K562 (cell line): ENCODE measurements at regions not wholly inside any gene's neighbourhood (a gene's known extent, or its start where the extent isn't known, plus 50 kb on each side); places are given as distances from the start of the nearest gene placed in this dataset.

Experiments used
- CTCF ChIP-seq, 3 experiments: IDR thresholded peaks in 2 of 3; conservative IDR thresholded peaks in 1 of 3; 2 replicates each; pipeline ENCODE4 v1.5.1; 2011 to 2012; ENCODE audit warnings: low read length in 3 of 3, mild to moderate bottlenecking in 3 of 3, control low read depth in 2 of 3, improper control_type of control experiment in 1 of 3, inconsistent platforms in 1 of 3, low read depth in 1 of 3, mixed read lengths in 1 of 3, moderate library complexity in 1 of 3; ENCODE audit not compliant: insufficient read depth in 2 of 3
- EZH2 ChIP-seq: IDR thresholded peaks from 2 replicates; pipeline ENCODE4 v1.6.1; 2012; ENCODE audit warnings: low read depth, mild to moderate bottlenecking, inconsistent platforms, low read length, borderline replicate concordance
- IRF2 ChIP-seq: sonication (generic); formaldehyde crosslinking; IDR thresholded peaks from 2 replicates; pipeline ENCODE4 v1.8.1; 2022; ENCODE audit warnings: mild to moderate bottlenecking, missing genetic modification reagents
- MAZ ChIP-seq, 2 experiments: fragments of 450-650 bp in 1 of 2; sonication (generic) in 1 of 2; formaldehyde crosslinking; IDR thresholded peaks in 1 of 2; conservative IDR thresholded peaks in 1 of 2; 2 replicates each; pipeline versions ENCODE4 v1.4.0 to v1.5.0; 2020; ENCODE audit warnings: mild to moderate bottlenecking in 1 of 2, missing genetic modification reagents in 1 of 2
- MECOM ChIP-seq: fragments of 250-450 bp; sonication (Bioruptor Pico); IDR thresholded peaks from 2 replicates; pipeline ENCODE4 v1.8.0; 2022; ENCODE audit warnings: inconsistent platforms
- NCOA2 ChIP-seq, 2 experiments: fragments of 450-650 bp; IDR thresholded peaks; 2 replicates each; pipeline ENCODE4 v1.6.1; 2018; ENCODE audit warnings: mild to moderate bottlenecking in 2 of 2, moderate library complexity in 1 of 2; ENCODE audit not compliant: partially characterized antibody in 2 of 2
- POLR2A ChIP-seq: fragments of 450-650 bp; conservative IDR thresholded peaks from 2 replicates; pipeline ENCODE4 v1.6.1; 2016
- RAD21 ChIP-seq, 2 experiments: fragments of 250-450 bp in 1 of 2; fragments of 450-650 bp in 1 of 2; sonication (Bioruptor Pico) in 1 of 2; formaldehyde crosslinking in 1 of 2; IDR thresholded peaks in 1 of 2; conservative IDR thresholded peaks in 1 of 2; 2 replicates each; pipeline versions ENCODE4 v1.4.0 to v1.8.0; 2020 to 2022; ENCODE audit warnings: mild to moderate bottlenecking in 2 of 2, moderate library complexity in 1 of 2
- SIX5 ChIP-seq, 2 experiments: IDR thresholded peaks; 2 replicates each; pipeline ENCODE4 v1.6.1; 2011; ENCODE audit warnings: low read length in 2 of 2, borderline replicate concordance in 1 of 2, low read depth in 1 of 2, mild to moderate bottlenecking in 1 of 2, moderate library complexity in 1 of 2; ENCODE audit not compliant: insufficient read depth in 1 of 2
- SMAD1 ChIP-seq: fragments of 150-350 bp; IDR thresholded peaks from 2 replicates; pipeline ENCODE4 v1.6.1; 2014; ENCODE audit warnings: low read length, low read depth; ENCODE audit not compliant: partially characterized antibody
- USF2 ChIP-seq: sonication (generic); formaldehyde crosslinking; IDR thresholded peaks from 2 replicates; pipeline ENCODE4 v1.5.0; 2020; ENCODE audit warnings: missing genetic modification reagents
- ZBTB26 ChIP-seq: fragments of 450-650 bp; formaldehyde crosslinking; IDR thresholded peaks from 2 replicates; pipeline ENCODE4 v1.4.0; 2022; ENCODE audit warnings: missing genetic modification characterization
- ZNF830 ChIP-seq: fragments of 250-450 bp; sonication (Bioruptor Pico); IDR thresholded peaks from 2 replicates; pipeline ENCODE4 v1.5.0; 2021; ENCODE audit warnings: mild to moderate bottlenecking

- TF ChIP-seq CTCF (IDR thresholded peaks at IDR 0.05 in 2 of 3, conservative IDR thresholded peaks at IDR 0.05 in 1 of 3; ENCODE audit: insufficient read depth in 2 of 3, low read depth in 1 of 3, low read length in 3 of 3) (no peak), IRF2 (no peak), NCOA2 (IDR thresholded peaks at IDR 0.05; ENCODE audit: partially characterized antibody in 2 of 2) (no peak), MAZ (CRISPR knock-in tag; conservative IDR thresholded peaks at IDR 0.05 in 1 of 2, IDR thresholded peaks at IDR 0.05 in 1 of 2) (no peak), ZBTB26 (CRISPR knock-in tag) (no peak), SIX5 (IDR thresholded peaks at IDR 0.05; ENCODE audit: borderline replicate concordance in 1 of 2, insufficient read depth in 1 of 2, low read depth in 1 of 2, low read length in 2 of 2) (no peak), ZNF830 (CRISPR knock-in tag) (no peak), EZH2 (no peak), USF2 (CRISPR knock-in tag) (no peak), MECOM (CRISPR knock-in tag) (no peak), SMAD1 (no peak), POLR2A (no peak), RAD21 (CRISPR knock-in tag; conservative IDR thresholded peaks at IDR 0.05 in 1 of 2, IDR thresholded peaks at IDR 0.05 in 1 of 2) (no peak)
Observed at GRCh38 chr1:229030630-229031029, 240.3 kb upstream of the RAB4A start.
